Mesothelial cell of epicardium (in vitro differentiated cells): ENCODE measurements at regions not wholly inside any gene's neighbourhood (a gene's known extent, or its start where the extent isn't known, plus 50 kb on each side); places are given as distances from the start of the nearest gene placed in this dataset.
"Not testable (repeated sequence)": the region's sequence is repeated elsewhere in the genome, so short reads cannot be mapped to it uniquely, and the experiment has no call there.

Source experiments
- DNase-seq, 2 experiments: peaks; one replicate each; pipeline ENCODE4 v3.0.0; 2021; ENCODE audit warnings: low spot score in 2 of 2; ENCODE audit not compliant: unreplicated experiment in 2 of 2
- H3K27ac Mint-ChIP-seq: 2 replicates; pipeline ENCODE4 v1.8.0; 2021; ENCODE audit warnings: mixed read lengths
- H3K27me3 Mint-ChIP-seq: 2 replicates; pipeline ENCODE4 v1.8.0; 2021; ENCODE audit warnings: low read depth, mixed read lengths
- H3K36me3 Mint-ChIP-seq: 2 replicates; pipeline ENCODE4 v1.8.0; 2021; ENCODE audit warnings: mixed read lengths
- H3K4me1 Mint-ChIP-seq: 2 replicates; pipeline ENCODE4 v1.8.0; 2021; ENCODE audit warnings: mixed read lengths
- H3K4me3 Mint-ChIP-seq: 2 replicates; pipeline ENCODE4 v1.8.0; 2021; ENCODE audit warnings: mild to moderate bottlenecking, moderate library complexity, mixed read lengths
- H3K9me3 Mint-ChIP-seq: 2 replicates; pipeline ENCODE4 v1.8.0; 2021; ENCODE audit warnings: mixed read lengths
- CTCF ChIP-seq: fragments of 200-600 bp; sonication (generic); IDR thresholded peaks from one replicate; pipeline ENCODE4 v1.5.0; 2021; ENCODE audit warnings: antibody characterized with exemption; ENCODE audit not compliant: unreplicated experiment

- no peak overlapping the region for H3K4me3 Mint-ChIP-seq
- TF ChIP-seq CTCF, result no peak
- H3K27me3 Mint-ChIP-seq, result no peaks in the 10 kb centered on the region
Measured at GRCh38 chr18:68178921-68179320, 536.0 kb downstream of the TMX3 start.

GRCh38 chr18:68177807-68178702 lies 536.9 kb downstream of the TMX3 start:
- no peak for TF ChIP-seq CTCF

More at GRCh38 chr18:68178921-68179320, 536.0 kb downstream of the TMX3 start:
- H3K9me3 Mint-ChIP-seq, result peaks cover 13% of the 10 kb centered on the region
- no peak for DNase-seq
- peaks cover 4% of the 10 kb centered on the region for H3K4me1 Mint-ChIP-seq
- H3K27ac Mint-ChIP-seq, result no peak overlapping the region
- no peaks in the 10 kb centered on the region for H3K36me3 Mint-ChIP-seq

GRCh38 chr18:68176901-68177300 lies 538.0 kb downstream of the TMX3 start:
- Mint-ChIP-seq H3K27me3 (no peaks in the 10 kb centered on the region), H3K9me3 (peaks cover 13% of the 10 kb centered on the region), H3K36me3 (no peaks in the 10 kb centered on the region), H3K27ac (no peak overlapping the region), H3K4me1 (peaks cover 2% of the 10 kb centered on the region), H3K4me3 (no peak overlapping the region)
- no peak for DNase-seq
- no peak for TF ChIP-seq CTCF

More at GRCh38 chr18:68177807-68178702, 536.9 kb downstream of the TMX3 start:
- H3K36me3 Mint-ChIP-seq, result no peaks in the 10 kb centered on the region
- H3K4me3 Mint-ChIP-seq, result no peak overlapping the region
- H3K27ac Mint-ChIP-seq, result no peak overlapping the region
- H3K4me1 Mint-ChIP-seq, result peaks cover 4% of the 10 kb centered on the region
- DNase-seq, result no peak
- H3K27me3 Mint-ChIP-seq, result no peaks in the 10 kb centered on the region
- H3K9me3 Mint-ChIP-seq, result peaks cover 13% of the 10 kb centered on the region

- Mint-ChIP-seq H3K27ac (no peak overlapping the region), H3K9me3 (peaks cover 27% of the 10 kb centered on the region), H3K27me3 (no peaks in the 10 kb centered on the region), H3K4me3 (no peak overlapping the region), H3K36me3 (no peaks in the 10 kb centered on the region), H3K4me1 (no peaks in the 10 kb centered on the region)
- no peak for DNase-seq
- no peak for TF ChIP-seq CTCF
Measured at GRCh38 chr18:68172842-68173549, 541.9 kb downstream of the TMX3 start.

GRCh38 chr18:68164909-68165308 lies 550.0 kb downstream of the TMX3 start:
- no peaks in the 10 kb centered on the region for H3K36me3 Mint-ChIP-seq
- TF ChIP-seq CTCF, result no peak
- H3K4me1 Mint-ChIP-seq, result no peaks in the 10 kb centered on the region
- DNase-seq, result no peak
- no peaks in the 10 kb centered on the region for H3K27me3 Mint-ChIP-seq
- H3K4me3 Mint-ChIP-seq, result no peak overlapping the region
- H3K27ac Mint-ChIP-seq, result no peak overlapping the region
- H3K9me3 Mint-ChIP-seq, result peaks cover 16% of the 10 kb centered on the region

GRCh38 chr18:68153821-68154220 lies 561.1 kb downstream of the TMX3 start:
- H3K9me3 Mint-ChIP-seq, result peaks cover 17% of the 10 kb centered on the region
- not testable (repeated sequence) for H3K4me1 Mint-ChIP-seq, DNase-seq, H3K27me3 Mint-ChIP-seq, H3K36me3 Mint-ChIP-seq, H3K4me3 Mint-ChIP-seq, H3K27ac Mint-ChIP-seq
